Testis (tissue), 2 donors: ENCODE measurements at regions not wholly inside any gene's neighbourhood (a gene's known extent, or its start where the extent isn't known, plus 50 kb on each side); places are given as distances from the start of the nearest gene placed in this dataset.

Experiments used
- CTCF ChIP-seq, 3 experiments: fragments of 450-650 bp in 2 of 3; fragments of 200-600 bp in 1 of 3; sonication (generic) in 1 of 3; IDR thresholded peaks; one replicate each; pipeline ENCODE4 v1.5.1; 2016 to 2019; ENCODE audit warnings: antibody characterized with exemption in 3 of 3, mild to moderate bottlenecking in 2 of 3, moderate library complexity in 1 of 3
- POLR2A ChIP-seq: fragments of 450-650 bp; IDR thresholded peaks from one replicate; pipeline ENCODE4 v1.6.1; 2017; ENCODE audit warnings: antibody characterized with exemption, mild to moderate bottlenecking, moderate library complexity

- TF ChIP-seq CTCF (IDR thresholded peaks at IDR 0.05) (no peak), POLR2A (no peak)
These were observed 239.1 kb downstream of the VRK1 start for GRCh38 chr14:97036086-97036852.
